Thyroid gland (tissue), 4 donors: ENCODE measurements at regions not wholly inside any gene's neighbourhood (a gene's known extent, or its start where the extent isn't known, plus 50 kb on each side); places are given as distances from the start of the nearest gene placed in this dataset.

Experiments
- DNase-seq, 2 donors: peaks; one replicate each; pipeline ENCODE4 v3.0.0-alpha.2; 2019
- H3K27ac ChIP-seq, 3 donors: fragments of 200-600 bp; sonication (generic); 1 replicate in 2 of 3; 2 replicates in 1 of 3; pipeline ENCODE4 v1.5.1; 2016 to 2019; ENCODE audit warnings: mild to moderate bottlenecking in 1 of 3, moderate library complexity in 1 of 3
- H3K27me3 ChIP-seq: fragments of 200-600 bp; sonication (generic); one replicate; pipeline ENCODE4 v1.5.1; 2019
- H3K36me3 ChIP-seq, 2 donors: fragments of 200-600 bp; sonication (generic); one replicate each; pipeline ENCODE4 v1.5.1; 2016 to 2019
- H3K4me1 ChIP-seq, 2 donors: fragments of 200-600 bp; sonication (generic); one replicate each; pipeline ENCODE4 v1.5.1; 2017 to 2019
- H3K4me3 ChIP-seq, 3 donors: fragments of 200-600 bp; sonication (generic); replicated peaks in 1 of 3; 1 replicate in 2 of 3; 2 replicates in 1 of 3; pipeline ENCODE4 v1.5.1; 2016; ENCODE audit warnings: mild to moderate bottlenecking in 1 of 3
- H3K9me3 ChIP-seq: fragments of 200-600 bp; sonication (generic); one replicate; pipeline ENCODE4 v1.5.1; 2017
- CTCF ChIP-seq, 6 experiments: fragments of 200-600 bp in 3 of 6; fragments of 450-650 bp in 3 of 6; sonication (generic) in 3 of 6; IDR thresholded peaks; one replicate each; pipeline ENCODE4 v1.5.1; 2016 to 2019; ENCODE audit warnings: antibody characterized with exemption in 6 of 6, mild to moderate bottlenecking in 2 of 6, inconsistent platforms in 1 of 6, moderate library complexity in 1 of 6
- POLR2A ChIP-seq, 2 donors: fragments of 450-650 bp; IDR thresholded peaks; one replicate each; pipeline ENCODE4 v1.6.1; 2017; ENCODE audit warnings: antibody characterized with exemption in 2 of 2, mild to moderate bottlenecking in 2 of 2, moderate library complexity in 1 of 2
- WGBS, 2 donors: methylation state at CpG; one replicate each; pipeline ENCODE4 v1.1.5; 2017; 5-methylcytosine and 5-hydroxymethylcytosine counted together
- intact Hi-C: fragments of 100-400 bp; cut with DNase I; formaldehyde crosslinking; loops from one replicate; pipeline ENCODE4 v1.15.1; 2023

- Histone ChIP-seq H3K4me1 (peaks cover 0 to 11% of the 10 kb centered on the region in 2 donors), H3K4me3 (no peak overlapping the region), H3K27ac (no peak overlapping the region), H3K9me3 (no peaks in the 10 kb centered on the region), H3K36me3 (no peaks in the 10 kb centered on the region), H3K27me3 (no peaks in the 10 kb centered on the region)
- intact Hi-C loops: no loop called here
- 86 to 90% methylated on average over 10 of the region's 10 CpGs for WGBS, 2 donors
- TF ChIP-seq POLR2A (IDR thresholded peaks at IDR 0.05) (no peak), CTCF (IDR thresholded peaks at IDR 0.05) (no peak)
- no peak for DNase-seq
Measured at GRCh38 chr2:104368089-104368488, 485.8 kb upstream of the POU3F3 start.

GRCh38 chr2:104371087-104371781, 482.7 kb upstream of the POU3F3 start:
- TF ChIP-seq CTCF (IDR thresholded peaks at IDR 0.05): no peak
- no peak for TF ChIP-seq POLR2A (IDR thresholded peaks at IDR 0.05)
- H3K27ac ChIP-seq: no peak overlapping the region
- H3K27me3 ChIP-seq: no peaks in the 10 kb centered on the region
- no peaks in the 10 kb centered on the region for H3K36me3 ChIP-seq
- no peak for DNase-seq
- H3K9me3 ChIP-seq: no peaks in the 10 kb centered on the region
- H3K4me3 ChIP-seq: no peak overlapping the region
- H3K4me1 ChIP-seq: peaks cover 0 to 11% of the 10 kb centered on the region in 2 donors
- WGBS, 2 donors: 37 to 47% methylated on average over 5 of the region's 5 CpGs
- intact Hi-C loops: no loop called here

- TF ChIP-seq POLR2A (IDR thresholded peaks at IDR 0.05) (no peak), CTCF (IDR thresholded peaks at IDR 0.05) (no peak)
- intact Hi-C loops: no loop called here
Measured at GRCh38 chr2:104375206-104375605, 478.7 kb upstream of the POU3F3 start.

GRCh38 chr2:104378853-104379374, 475.0 kb upstream of the POU3F3 start:
- intact Hi-C loops: no loop called here
- Histone ChIP-seq H3K9me3 (no peaks in the 10 kb centered on the region), H3K36me3 (no peaks in the 10 kb centered on the region), H3K4me3 (peak overlapping the region in 2 of 3 donors; percentile 9 to 15), H3K27ac (peak overlapping the region in 1 of 3 donors; percentile 10), H3K27me3 (no peaks in the 10 kb centered on the region), H3K4me1 (no peaks in the 10 kb centered on the region)
- TF ChIP-seq CTCF (IDR thresholded peaks at IDR 0.05) (no peak), POLR2A (IDR thresholded peaks at IDR 0.05) (peak in 1 of 2 donors; percentile 20)
- WGBS, 2 donors: 13 to 27% methylated on average over 3 of the region's 3 CpGs
- DNase-seq: peak; percentile 13 to 21

More at GRCh38 chr2:104375206-104375605, 478.7 kb upstream of the POU3F3 start:
- Histone ChIP-seq H3K4me3 (no peak overlapping the region), H3K27me3 (no peaks in the 10 kb centered on the region), H3K36me3 (no peaks in the 10 kb centered on the region), H3K4me1 (peaks cover 0 to 11% of the 10 kb centered on the region in 2 donors), H3K9me3 (no peaks in the 10 kb centered on the region), H3K27ac (no peak overlapping the region)
- DNase-seq: no peak

GRCh38 chr2:104384961-104385360, 469.0 kb upstream of the POU3F3 start:
- 88 to 90% methylated on average over 5 of the region's 5 CpGs for WGBS, 2 donors
- no peak for DNase-seq
- no peak overlapping the region for H3K4me3 ChIP-seq
- TF ChIP-seq CTCF (IDR thresholded peaks at IDR 0.05): no peak
- TF ChIP-seq POLR2A (IDR thresholded peaks at IDR 0.05): no peak
- intact Hi-C loops: no loop called here
- no peak overlapping the region for H3K27ac ChIP-seq
- H3K9me3 ChIP-seq: no peaks in the 10 kb centered on the region
- no peaks in the 10 kb centered on the region for H3K27me3 ChIP-seq
- H3K36me3 ChIP-seq: no peaks in the 10 kb centered on the region
- no peaks in the 10 kb centered on the region for H3K4me1 ChIP-seq
